ENCODE measurements at regions not wholly inside any gene's neighbourhood (a gene's known extent, or its start where the extent isn't known, plus 50 kb on each side); places are given as distances from the start of the nearest gene placed in this dataset.

DNA sequence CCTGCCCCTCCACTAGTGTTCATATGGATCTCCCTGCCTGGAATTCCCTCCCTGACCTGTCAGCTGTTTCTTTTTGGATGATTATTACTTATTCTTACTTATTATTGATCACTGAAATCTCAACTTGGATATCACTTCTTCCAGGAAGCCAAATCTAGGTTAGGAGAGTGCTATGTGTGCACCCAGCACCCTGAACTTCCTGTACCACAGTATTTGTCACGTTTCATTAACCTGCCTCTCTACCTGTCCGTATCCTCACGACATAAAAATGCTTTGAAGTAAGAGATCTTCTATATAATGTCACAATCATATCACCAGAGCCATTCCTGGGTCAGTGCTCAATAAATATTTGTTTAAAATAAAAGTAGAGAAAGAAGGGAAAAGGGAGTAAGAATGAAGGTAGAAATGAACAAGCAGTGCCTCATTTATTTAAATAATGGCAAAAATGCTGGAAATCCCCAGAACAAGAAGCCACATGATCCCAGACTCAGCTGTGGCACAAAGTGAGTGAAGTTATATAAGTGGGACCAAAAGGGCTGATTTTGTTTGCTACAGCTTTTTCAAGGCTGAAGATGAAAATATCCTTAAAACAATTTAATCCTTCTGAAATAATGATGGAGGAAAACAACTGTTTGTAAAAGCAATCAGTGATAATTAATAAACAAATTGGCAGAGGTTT is 88.0 kb upstream of the MANEA start:
- no peaks in the 10 kb centered on the region for H3K4me1 ChIP-seq (ENCODE audit: control insufficient read depth in 2 of 2, insufficient read depth in 1 of 2, low read depth in 1 of 2, low read length in 2 of 2)
- H2BK15ac ChIP-seq (ENCODE audit: low read length): no peak overlapping the region
- H2BK120ac ChIP-seq (ENCODE audit: low read depth, low read length): no peak overlapping the region
- H4K91ac ChIP-seq (ENCODE audit: low read depth, low read length, poor library complexity): no peak overlapping the region
- H2AFZ ChIP-seq (ENCODE audit: low read length): no peak overlapping the region
- H3K36me3 ChIP-seq (replicated peaks in 1 of 2; ENCODE audit: control insufficient read depth in 2 of 2, insufficient read depth in 2 of 2, low read length in 2 of 2): no peaks in the 10 kb centered on the region
- no peak for DNase-seq (ENCODE audit: low spot score)
- H3K23ac ChIP-seq (ENCODE audit: low read depth, low read length, poor library complexity): no peak overlapping the region
- no peak overlapping the region for H3K27ac ChIP-seq (replicated peaks; ENCODE audit: low read length)
- no peaks in the 10 kb centered on the region for H3K27me3 ChIP-seq (ENCODE audit: control insufficient read depth in 3 of 3, insufficient read depth in 3 of 3, low read depth in 1 of 3, low read length in 3 of 3)
- H3K79me1 ChIP-seq (ENCODE audit: low read depth, low read length): no peaks in the 10 kb centered on the region
- no peaks in the 10 kb centered on the region for H3K9me3 ChIP-seq (replicated peaks in 1 of 2; ENCODE audit: control insufficient read depth in 2 of 2, insufficient read depth in 1 of 2, low read depth in 1 of 2, low read length in 2 of 2)
- no peak overlapping the region for H3K4me3 ChIP-seq (ENCODE audit: low read length in 2 of 2)
- H4K8ac ChIP-seq (ENCODE audit: low read depth, low read length): no peak overlapping the region
- H2BK12ac ChIP-seq (ENCODE audit: low read length): no peak overlapping the region
- H3K4ac ChIP-seq (ENCODE audit: low read length): no peak overlapping the region
- no peak overlapping the region for H3K18ac ChIP-seq (ENCODE audit: low read length)
- no peak overlapping the region for H2AK5ac ChIP-seq (ENCODE audit: low read depth, low read length)
- H3K4me2 ChIP-seq (ENCODE audit: insufficient read depth, low read length, poor library complexity, severe bottlenecking): no peak overlapping the region
- H3K9ac ChIP-seq (ENCODE audit: low read depth, low read length, poor library complexity): no peak overlapping the region
- H2BK5ac ChIP-seq (ENCODE audit: low read length): no peak overlapping the region
- no peak overlapping the region for H3K14ac ChIP-seq (ENCODE audit: low read length)
- no CpG with 5 or more reads among the region's 3 CpGs for WGBS, 2 donors (ENCODE audit: extremely low coverage in 2 of 2, insufficient read length in 2 of 2, insufficient replicate concordance in 1 of 2)

DNA sequence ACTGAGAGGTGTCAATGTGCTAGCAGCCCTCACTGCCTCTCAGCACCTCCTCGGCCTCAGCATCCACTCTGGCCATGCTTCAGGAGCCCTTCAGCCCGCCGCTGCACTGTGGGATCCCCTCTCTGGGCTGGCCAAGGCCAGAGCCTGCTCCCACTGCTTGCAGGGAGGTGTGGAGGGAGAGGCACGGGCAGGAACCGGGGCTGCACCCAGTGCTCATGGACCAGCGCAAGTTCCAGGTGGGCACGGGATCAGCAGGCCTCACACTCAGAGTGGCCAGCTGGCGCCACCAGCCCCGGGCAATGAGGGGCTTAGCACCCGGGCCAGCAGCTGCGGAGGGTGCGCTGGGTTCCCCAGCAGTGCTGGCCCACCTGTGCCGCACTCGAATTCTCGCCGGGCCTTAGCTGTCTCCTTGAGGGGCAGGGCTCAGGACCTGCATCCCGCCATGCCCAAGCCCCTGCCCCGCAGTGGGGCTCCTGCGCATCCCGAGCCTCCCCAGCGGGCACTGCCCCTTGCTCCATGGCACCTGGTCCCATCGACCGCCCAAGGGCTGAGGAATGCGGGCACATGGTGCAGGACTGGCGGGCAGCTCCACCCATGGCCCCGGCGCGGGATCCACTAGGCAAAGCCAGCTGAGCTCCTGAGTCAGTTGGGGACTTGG is 80.4 kb upstream of the MANEA start:
- no peaks in the 10 kb centered on the region for H3K79me1 ChIP-seq (ENCODE audit: low read depth, low read length)
- no peaks in the 10 kb centered on the region for H3K27me3 ChIP-seq (ENCODE audit: control insufficient read depth in 3 of 3, insufficient read depth in 3 of 3, low read depth in 1 of 3, low read length in 3 of 3)
- no peak overlapping the region for H3K4ac ChIP-seq (ENCODE audit: low read length)
- no CpG with 5 or more reads among the region's 28 CpGs for WGBS, 2 donors (ENCODE audit: extremely low coverage in 2 of 2, insufficient read length in 2 of 2, insufficient replicate concordance in 1 of 2)
- H3K4me1 ChIP-seq (ENCODE audit: control insufficient read depth in 2 of 2, insufficient read depth in 1 of 2, low read depth in 1 of 2, low read length in 2 of 2): no peaks in the 10 kb centered on the region
- DNase-seq (ENCODE audit: low spot score): no peak
- H3K4me3 ChIP-seq (ENCODE audit: low read length in 2 of 2): no peak overlapping the region
- no peaks in the 10 kb centered on the region for H3K36me3 ChIP-seq (replicated peaks in 1 of 2; ENCODE audit: control insufficient read depth in 2 of 2, insufficient read depth in 2 of 2, low read length in 2 of 2)
- peak overlapping the region; percentile 41 for H2BK12ac ChIP-seq (ENCODE audit: low read length)
- no peak overlapping the region for H3K4me2 ChIP-seq (ENCODE audit: insufficient read depth, low read length, poor library complexity, severe bottlenecking)
- no peak overlapping the region for H2AK5ac ChIP-seq (ENCODE audit: low read depth, low read length)
- H3K27ac ChIP-seq (replicated peaks; ENCODE audit: low read length): no peak overlapping the region
- H2BK15ac ChIP-seq (ENCODE audit: low read length): no peak overlapping the region
- no peak overlapping the region for H2BK120ac ChIP-seq (ENCODE audit: low read depth, low read length)
- H3K23ac ChIP-seq (ENCODE audit: low read depth, low read length, poor library complexity): no peak overlapping the region
- H2AFZ ChIP-seq (ENCODE audit: low read length): no peak overlapping the region
- peak overlapping the region; percentile 38 for H3K14ac ChIP-seq (ENCODE audit: low read length)
- no peak overlapping the region for H4K91ac ChIP-seq (ENCODE audit: low read depth, low read length, poor library complexity)
- peak overlapping the region; percentile 28 for H3K18ac ChIP-seq (ENCODE audit: low read length)
- H3K9ac ChIP-seq (ENCODE audit: low read depth, low read length, poor library complexity): no peak overlapping the region
- no peak overlapping the region for H4K8ac ChIP-seq (ENCODE audit: low read depth, low read length)
- peaks cover 0 to 3% of the 10 kb centered on the region in 2 donors for H3K9me3 ChIP-seq (replicated peaks in 1 of 2; ENCODE audit: control insufficient read depth in 2 of 2, insufficient read depth in 1 of 2, low read depth in 1 of 2, low read length in 2 of 2)
- no peak overlapping the region for H2BK5ac ChIP-seq (ENCODE audit: low read length)

DNA sequence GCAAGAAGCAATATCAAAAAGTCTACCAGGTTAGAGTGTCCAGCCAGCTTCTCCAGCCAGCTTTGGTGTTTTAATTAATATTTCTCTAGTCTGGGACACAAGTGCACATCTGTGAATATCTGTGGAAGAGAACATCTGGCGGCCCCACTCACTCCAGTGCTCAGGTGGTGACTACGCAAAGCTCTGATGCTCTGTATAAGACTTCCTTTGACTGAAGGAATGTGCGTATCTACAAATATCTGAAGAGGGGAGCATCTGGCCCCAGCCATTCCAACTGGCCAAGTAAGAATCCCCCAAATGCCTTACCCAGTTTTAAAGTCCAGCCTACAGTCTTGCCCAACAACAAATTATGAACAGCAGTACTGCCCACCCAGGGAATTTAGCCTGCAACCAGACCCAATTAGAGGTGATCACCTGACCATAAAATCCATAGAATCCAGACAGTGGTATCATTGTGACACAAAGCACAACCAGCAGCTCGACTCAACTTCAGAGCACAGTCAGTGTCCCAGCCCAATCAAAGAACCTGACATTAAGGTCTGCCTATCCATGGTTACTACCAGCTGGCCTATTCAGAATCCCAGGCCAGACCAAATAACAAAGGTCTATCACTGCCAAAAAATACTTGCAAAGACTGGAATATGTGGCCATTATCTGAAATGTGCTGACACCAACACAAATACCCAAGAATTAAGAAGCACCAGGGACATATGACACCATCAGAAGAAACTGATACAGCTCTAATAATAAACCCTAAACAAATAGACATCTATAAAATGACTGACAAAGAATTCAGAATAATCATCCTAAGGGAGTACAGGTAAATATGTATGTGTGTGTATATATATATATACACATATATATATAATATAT is 76.1 kb upstream of the MANEA start:
- WGBS, 2 donors (ENCODE audit: extremely low coverage in 2 of 2, insufficient read length in 2 of 2, insufficient replicate concordance in 1 of 2): no CpG with 5 or more reads among the region's 4 CpGs
- Histone ChIP-seq H3K18ac (ENCODE audit: low read length) (no peak overlapping the region), H3K79me1 (ENCODE audit: low read depth, low read length) (no peaks in the 10 kb centered on the region), H2BK15ac (ENCODE audit: low read length) (no peak overlapping the region), H3K27ac (replicated peaks; ENCODE audit: low read length) (no peak overlapping the region), H3K36me3 (replicated peaks in 1 of 2; ENCODE audit: control insufficient read depth in 2 of 2, insufficient read depth in 2 of 2, low read length in 2 of 2) (no peaks in the 10 kb centered on the region), H4K91ac (ENCODE audit: low read depth, low read length, poor library complexity) (no peak overlapping the region), H3K4me3 (ENCODE audit: low read length in 2 of 2) (no peak overlapping the region), H2AK5ac (ENCODE audit: low read depth, low read length) (no peak overlapping the region), H3K4me1 (ENCODE audit: control insufficient read depth in 2 of 2, insufficient read depth in 1 of 2, low read depth in 1 of 2, low read length in 2 of 2) (no peaks in the 10 kb centered on the region), H2BK120ac (ENCODE audit: low read depth, low read length) (no peak overlapping the region), H4K8ac (ENCODE audit: low read depth, low read length) (no peak overlapping the region), H3K4ac (ENCODE audit: low read length) (no peak overlapping the region), H2BK5ac (ENCODE audit: low read length) (no peak overlapping the region), H3K23ac (ENCODE audit: low read depth, low read length, poor library complexity) (no peak overlapping the region), H2AFZ (ENCODE audit: low read length) (no peak overlapping the region), H3K9me3 (replicated peaks in 1 of 2; ENCODE audit: control insufficient read depth in 2 of 2, insufficient read depth in 1 of 2, low read depth in 1 of 2, low read length in 2 of 2) (peaks cover 0 to 3% of the 10 kb centered on the region in 2 donors), H3K4me2 (ENCODE audit: insufficient read depth, low read length, poor library complexity, severe bottlenecking) (no peak overlapping the region), H2BK12ac (ENCODE audit: low read length) (no peak overlapping the region), H3K14ac (ENCODE audit: low read length) (no peak overlapping the region), H3K27me3 (ENCODE audit: control insufficient read depth in 3 of 3, insufficient read depth in 3 of 3, low read depth in 1 of 3, low read length in 3 of 3) (no peaks in the 10 kb centered on the region), H3K9ac (ENCODE audit: low read depth, low read length, poor library complexity) (no peak overlapping the region)
- no peak for DNase-seq (ENCODE audit: low spot score)

DNA sequence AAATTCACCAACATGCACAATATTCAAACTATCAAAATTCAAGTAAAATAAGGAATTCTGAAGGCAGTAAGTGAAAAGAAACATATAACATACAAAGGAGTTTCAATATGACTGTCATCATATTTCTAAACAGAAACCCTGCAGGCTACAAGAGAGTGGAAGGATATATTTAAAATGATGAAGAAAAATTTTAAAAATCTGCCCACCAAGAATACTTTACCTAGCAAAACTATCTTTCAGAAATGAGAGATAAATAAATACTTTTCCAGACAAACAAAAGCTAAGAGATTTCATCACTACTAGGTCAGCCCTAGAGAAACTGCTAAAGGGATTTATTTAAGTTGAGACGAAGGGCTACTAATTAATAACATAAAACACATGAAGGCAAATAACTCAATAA is 73.8 kb upstream of the MANEA start:
- no peaks in the 10 kb centered on the region for H3K9me3 ChIP-seq (replicated peaks in 1 of 2; ENCODE audit: control insufficient read depth in 2 of 2, insufficient read depth in 1 of 2, low read depth in 1 of 2, low read length in 2 of 2)
- no peaks in the 10 kb centered on the region for H3K79me1 ChIP-seq (ENCODE audit: low read depth, low read length)
- H3K4me3 ChIP-seq (ENCODE audit: low read length in 2 of 2): no peak overlapping the region
- H2AK5ac ChIP-seq (ENCODE audit: low read depth, low read length): no peak overlapping the region
- DNase-seq (ENCODE audit: low spot score): no peak
- H3K4me1 ChIP-seq (ENCODE audit: control insufficient read depth in 2 of 2, insufficient read depth in 1 of 2, low read depth in 1 of 2, low read length in 2 of 2): no peaks in the 10 kb centered on the region
- no peak overlapping the region for H3K27ac ChIP-seq (replicated peaks; ENCODE audit: low read length)
- H2BK120ac ChIP-seq (ENCODE audit: low read depth, low read length): no peak overlapping the region
- no peak overlapping the region for H3K23ac ChIP-seq (ENCODE audit: low read depth, low read length, poor library complexity)
- no peak overlapping the region for H3K9ac ChIP-seq (ENCODE audit: low read depth, low read length, poor library complexity)
- H3K36me3 ChIP-seq (replicated peaks in 1 of 2; ENCODE audit: control insufficient read depth in 2 of 2, insufficient read depth in 2 of 2, low read length in 2 of 2): no peaks in the 10 kb centered on the region
- H3K18ac ChIP-seq (ENCODE audit: low read length): no peak overlapping the region
- H3K27me3 ChIP-seq (ENCODE audit: control insufficient read depth in 3 of 3, insufficient read depth in 3 of 3, low read depth in 1 of 3, low read length in 3 of 3): no peaks in the 10 kb centered on the region
- no peak overlapping the region for H3K4ac ChIP-seq (ENCODE audit: low read length)
- H3K4me2 ChIP-seq (ENCODE audit: insufficient read depth, low read length, poor library complexity, severe bottlenecking): no peak overlapping the region
- H2BK5ac ChIP-seq (ENCODE audit: low read length): no peak overlapping the region
- H2AFZ ChIP-seq (ENCODE audit: low read length): no peak overlapping the region
- H4K8ac ChIP-seq (ENCODE audit: low read depth, low read length): no peak overlapping the region
- H2BK15ac ChIP-seq (ENCODE audit: low read length): no peak overlapping the region
- no peak overlapping the region for H2BK12ac ChIP-seq (ENCODE audit: low read length)
- H3K14ac ChIP-seq (ENCODE audit: low read length): no peak overlapping the region
- WGBS, 2 donors (ENCODE audit: extremely low coverage in 2 of 2, insufficient read length in 2 of 2, insufficient replicate concordance in 1 of 2): no CpG with 5 or more reads among the region's 1 CpG
- no peak overlapping the region for H4K91ac ChIP-seq (ENCODE audit: low read depth, low read length, poor library complexity)
